ENCODE measurements at regions not wholly inside any gene's neighbourhood (a gene's known extent, or its start where the extent isn't known, plus 50 kb on each side); places are given as distances from the start of the nearest gene placed in this dataset.

GRCh38 chr4:152029631-152030030, 268.8 kb upstream of the GATB start:
- TF ChIP-seq EZH2phosphoT487 (IDR thresholded peaks at IDR 0.05; ENCODE audit: borderline replicate concordance, low read length) (no peak), CTCF (IDR thresholded peaks at IDR 0.05; ENCODE audit: low read depth, low read length, poor library complexity, severe bottlenecking) (no peak)

Measured in DOHH2 (cell line).